HepG2 (cell line): ENCODE measurements at regions not wholly inside any gene's neighbourhood (a gene's known extent, or its start where the extent isn't known, plus 50 kb on each side); places are given as distances from the start of the nearest gene placed in this dataset.

Source experiments
- ASH2L ChIP-seq: fragments of 300-600, 200-600 bp; sonication (generic); IDR thresholded peaks from 2 replicates; pipeline ENCODE4 v1.7.0; 2017; ENCODE audit warnings: low read depth, mild to moderate bottlenecking, moderate library complexity, mixed read lengths, low read length; ENCODE audit not compliant: insufficient read length
- DBP ChIP-seq: sonication (generic); formaldehyde crosslinking; IDR thresholded peaks from 2 replicates; pipeline ENCODE4 v1.4.0; 2020; ENCODE audit warnings: missing genetic modification reagents; ENCODE audit errors: not compliant biosample characterization
- MZF1 ChIP-seq: sonication (generic); formaldehyde crosslinking; IDR thresholded peaks from 2 replicates; pipeline ENCODE4 v1.8.1; 2023; ENCODE audit warnings: mild to moderate bottlenecking, missing genetic modification reagents, borderline replicate concordance
- RFXAP ChIP-seq: sonication (generic); formaldehyde crosslinking; IDR thresholded peaks from 2 replicates; pipeline ENCODE4 v1.4.0; 2020; ENCODE audit warnings: missing genetic modification reagents, borderline replicate concordance
- SNRNP70 ChIP-seq: fragments of 200-400 bp; formaldehyde crosslinking; IDR thresholded peaks from 2 replicates; pipeline ENCODE4 v1.6.1; 2017; ENCODE audit warnings: mild to moderate bottlenecking, low read depth, low read length, moderate library complexity
- ZBTB40 ChIP-seq, 2 experiments: fragments of 450-650 bp in 1 of 2; sonication (generic) in 1 of 2; formaldehyde crosslinking in 1 of 2; IDR thresholded peaks; 2 replicates each; pipeline versions ENCODE4 v1.6.1 to v1.8.0; 2016 to 2022; ENCODE audit warnings: antibody characterized with exemption in 1 of 2, mild to moderate bottlenecking in 1 of 2, missing genetic modification reagents in 1 of 2
- ZNF567 ChIP-seq: sonication (generic); formaldehyde crosslinking; IDR thresholded peaks from 2 replicates; pipeline ENCODE4 v1.8.1; 2023; ENCODE audit warnings: mild to moderate bottlenecking, missing genetic modification reagents, borderline replicate concordance
- ZNF746 ChIP-seq: sonication (generic); formaldehyde crosslinking; IDR thresholded peaks from 2 replicates; pipeline ENCODE4 v1.8.0; 2022; ENCODE audit warnings: mild to moderate bottlenecking, missing genetic modification reagents
- small RNA-seq, 3 experiments: library from RNA; depleted of rRNA; stranded (forward); fragments of <200 nt; gene quantifications; one replicate each; pipeline ENCODE3, GENCODE V24; 2012; ENCODE audit warnings: low read depth in 2 of 3, low replicate concordance in 1 of 3; ENCODE audit not compliant: insufficient read length in 3 of 3, insufficient read depth in 2 of 3

GRCh38 chr1:147491098-147491497, 50.2 kb upstream of the BCL9 start (continued):
- TF ChIP-seq MZF1 = no peak
- TF ChIP-seq DBP (CRISPR knock-in tag) = no peak
- TF ChIP-seq ASH2L = no peak
- no peak for TF ChIP-seq RFXAP (CRISPR knock-in tag)
- TF ChIP-seq ZBTB40 (IDR thresholded peaks at IDR 0.05) = no peak
- TF ChIP-seq ZBTB40 (CRISPR knock-in tag; IDR thresholded peaks at IDR 0.05) = no peak
- TF ChIP-seq ZNF746 (CRISPR knock-in tag) = no peak
- no peak for TF ChIP-seq SNRNP70
- TF ChIP-seq ZNF567 = no peak

Small RNA genes lying in the stretch of these regions (small RNA-seq; reads per million reads assigned to genes)
- 0 reads per million in 3 experiments for gene RF00019
